ENCODE measurements at regions not wholly inside any gene's neighbourhood (a gene's known extent, or its start where the extent isn't known, plus 50 kb on each side); places are given as distances from the start of the nearest gene placed in this dataset.

- no TSS peak for BruUV-seq (replicated peaks)
- peaks cover 4 to 6% of the 10 kb centered on the region in 2 experiments for H3K27me3 ChIP-seq (ENCODE audit: control insufficient read depth in 2 of 2, insufficient read depth in 2 of 2, low read length in 2 of 2)
- intact Hi-C loops (cut with micrococcal nuclease) (no loop called here), dilution Hi-C loops (cut with MboI; ENCODE audit: extremely low pct_ligation_motif_present, low sequenced_read_pairs) (no loop called here)
- CTCF ChIA-PET = interaction anchor here (0.9 kb wide), 1 partner anchor 65 kb away, joined by 3 read pairs; no protein-coding TSS in a partner anchor
- DNase-seq (ENCODE audit: low read depth, low spot score) (no peak), FAIRE-seq (no peak)
- no peak for TF ChIP-seq MYC (IDR thresholded peaks at IDR 0.05; ENCODE audit: low read depth, low read length)
- TF ChIP-seq CTCF (IDR thresholded peaks at IDR 0.05; ENCODE audit: extremely low read depth in 1 of 2, insufficient read depth in 1 of 2, low read depth in 1 of 2, low read length in 2 of 2) = no peak
- no peak for TF ChIP-seq EZH2 (IDR thresholded peaks at IDR 0.05; ENCODE audit: borderline replicate concordance, low read depth, low read length, severe bottlenecking)
- TF ChIP-seq JUN (IDR thresholded peaks at IDR 0.05; ENCODE audit: borderline replicate concordance, insufficient read depth, insufficient read length, low read depth) = no peak
- no peak for TF ChIP-seq GATA2 (IDR thresholded peaks at IDR 0.05; ENCODE audit: insufficient read depth, insufficient read length, low read depth, low read length)
- no peak for TF ChIP-seq FOS (IDR thresholded peaks at IDR 0.05; ENCODE audit: borderline replicate concordance, insufficient read depth, low read length)
- no peak for TF ChIP-seq MAX (IDR thresholded peaks at IDR 0.05; ENCODE audit: insufficient read depth, insufficient read length)
- TF ChIP-seq POLR2A (IDR thresholded peaks at IDR 0.05; ENCODE audit: low read depth, low read length) = no peak
- no peak for TF ChIP-seq POLR2AphosphoS5 (IDR thresholded peaks at IDR 0.05; ENCODE audit: insufficient read depth, low read depth, low read length)
- POLR2A ChIA-PET = no interaction called here
- no peak overlapping the region for H3K27ac ChIP-seq (ENCODE audit: insufficient read depth, low read depth, low read length)
- no peak overlapping the region for H2AFZ ChIP-seq (ENCODE audit: low read depth, low read length)
- H3K79me2 ChIP-seq (ENCODE audit: control insufficient read depth, insufficient read depth, low read length) = no peaks in the 10 kb centered on the region
- no peaks in the 10 kb centered on the region for H3K4me1 ChIP-seq (ENCODE audit: control insufficient read depth, extremely low read depth, insufficient read depth, low read length)
- H3K9me3 ChIP-seq (replicated peaks; ENCODE audit: control insufficient read depth, insufficient read depth, low read length) = peaks cover 4% of the 10 kb centered on the region
- H3K9me1 ChIP-seq (replicated peaks; ENCODE audit: control insufficient read depth, extremely low read depth, insufficient read depth, low read length) = no peaks in the 10 kb centered on the region
- H3K9ac ChIP-seq (replicated peaks; ENCODE audit: extremely low read depth, insufficient read depth, low read length) = no peak overlapping the region
- no peaks in the 10 kb centered on the region for H3K36me3 ChIP-seq (ENCODE audit: control insufficient read depth in 2 of 2, extremely low read depth in 1 of 2, insufficient read depth in 2 of 2, low read length in 2 of 2)
- H3K4me2 ChIP-seq (ENCODE audit: insufficient read depth, low read length) = no peak overlapping the region
- H4K20me1 ChIP-seq (replicated peaks; ENCODE audit: control insufficient read depth, extremely low read depth, insufficient read depth, low read length) = no peaks in the 10 kb centered on the region
- no peak overlapping the region for H3K4me3 ChIP-seq (replicated peaks in 1 of 3; ENCODE audit: insufficient read depth in 1 of 3, low read depth in 1 of 3, low read length in 3 of 3)
These were observed 58.7 kb downstream of the FOXB1 start for GRCh38 chr15:60062826-60063225.
